GM20000 (cell line): ENCODE measurements at regions not wholly inside any gene's neighbourhood (a gene's known extent, or its start where the extent isn't known, plus 50 kb on each side); places are given as distances from the start of the nearest gene placed in this dataset.

Source experiments
- DNase-seq: peaks from one replicate; pipeline ENCODE4 v3.0.0; 2012; ENCODE audit warnings: low spot score
- TF ChIP-seq, protein P1 (sequence below): IDR thresholded peaks from 2 replicates; pipeline ENCODE4 v1.5.1; 2012; ENCODE audit warnings: mild to moderate bottlenecking, control low read depth; ENCODE audit errors: extremely low read depth, missing control alignments

DNA sequence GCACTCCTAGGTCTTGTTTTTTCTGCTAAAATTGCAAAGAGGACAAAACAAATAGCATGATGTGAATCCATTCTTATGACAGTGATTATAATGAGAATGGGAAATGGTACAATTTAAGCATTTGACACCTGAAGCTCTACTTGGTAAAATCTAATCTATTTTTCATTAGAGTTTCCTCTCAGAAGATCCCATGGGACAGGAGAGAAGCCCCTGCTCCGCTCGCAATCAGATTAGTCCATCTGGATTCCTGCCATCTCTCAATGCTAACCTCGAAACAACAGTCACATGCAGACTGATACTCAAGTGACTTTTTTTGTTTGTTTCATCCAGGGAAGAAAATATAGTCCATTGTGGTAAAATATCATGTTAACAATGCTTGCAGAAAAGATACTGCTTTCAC is 107.4 kb upstream of the TOM1L1 start:
- DNase-seq, result no peak
- TF ChIP-seq, protein P1, sequence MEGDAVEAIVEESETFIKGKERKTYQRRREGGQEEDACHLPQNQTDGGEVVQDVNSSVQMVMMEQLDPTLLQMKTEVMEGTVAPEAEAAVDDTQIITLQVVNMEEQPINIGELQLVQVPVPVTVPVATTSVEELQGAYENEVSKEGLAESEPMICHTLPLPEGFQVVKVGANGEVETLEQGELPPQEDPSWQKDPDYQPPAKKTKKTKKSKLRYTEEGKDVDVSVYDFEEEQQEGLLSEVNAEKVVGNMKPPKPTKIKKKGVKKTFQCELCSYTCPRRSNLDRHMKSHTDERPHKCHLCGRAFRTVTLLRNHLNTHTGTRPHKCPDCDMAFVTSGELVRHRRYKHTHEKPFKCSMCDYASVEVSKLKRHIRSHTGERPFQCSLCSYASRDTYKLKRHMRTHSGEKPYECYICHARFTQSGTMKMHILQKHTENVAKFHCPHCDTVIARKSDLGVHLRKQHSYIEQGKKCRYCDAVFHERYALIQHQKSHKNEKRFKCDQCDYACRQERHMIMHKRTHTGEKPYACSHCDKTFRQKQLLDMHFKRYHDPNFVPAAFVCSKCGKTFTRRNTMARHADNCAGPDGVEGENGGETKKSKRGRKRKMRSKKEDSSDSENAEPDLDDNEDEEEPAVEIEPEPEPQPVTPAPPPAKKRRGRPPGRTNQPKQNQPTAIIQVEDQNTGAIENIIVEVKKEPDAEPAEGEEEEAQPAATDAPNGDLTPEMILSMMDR, result no peak

DNA sequence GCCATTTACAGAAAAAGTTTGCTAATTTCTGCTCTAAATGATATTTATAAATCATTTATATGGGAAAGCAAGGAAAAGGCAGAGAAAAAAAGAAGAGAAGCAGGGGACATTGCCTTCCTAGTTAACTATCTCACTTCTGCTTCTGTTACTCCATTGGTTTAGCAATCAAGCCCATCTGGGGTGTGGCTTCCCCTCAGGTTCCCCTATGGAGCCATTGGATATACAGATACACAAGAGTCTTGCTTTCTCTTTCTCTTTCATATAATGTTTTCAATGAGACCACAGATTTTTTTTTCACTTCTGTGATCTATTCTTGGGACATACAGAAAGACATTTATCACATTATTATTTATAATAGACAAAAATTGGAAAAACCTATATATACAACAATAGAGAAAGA is 105.6 kb upstream of the TOM1L1 start:
- TF ChIP-seq, protein P1, result no peak
- DNase-seq, result no peak

- TF ChIP-seq, protein P1, result no peak
- no peak for DNase-seq
Observed at GRCh38 chr17:54807331-54807730, 93.3 kb upstream of the TOM1L1 start.

DNA sequence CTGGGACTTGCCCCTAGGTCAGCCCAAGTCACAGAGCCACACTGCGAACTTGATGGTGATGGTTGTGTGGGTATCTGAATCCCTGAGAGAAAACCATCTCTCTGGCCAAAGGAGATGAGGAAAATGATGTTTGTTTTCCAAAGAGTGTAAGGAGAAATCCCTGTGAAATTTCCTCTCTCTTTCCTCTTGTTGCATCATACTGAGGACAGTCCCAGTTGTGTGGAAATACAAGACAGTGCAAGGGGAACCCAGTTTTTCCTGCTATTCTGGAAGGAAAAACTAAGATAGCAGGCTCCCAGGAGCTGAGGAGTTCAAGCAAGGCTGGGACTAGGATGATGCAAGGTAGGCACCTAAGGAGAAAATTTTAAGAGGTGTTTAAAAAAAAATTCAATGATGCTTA is 86.8 kb upstream of the TOM1L1 start:
- no peak for DNase-seq
- TF ChIP-seq, protein P1, result no peak

DNA sequence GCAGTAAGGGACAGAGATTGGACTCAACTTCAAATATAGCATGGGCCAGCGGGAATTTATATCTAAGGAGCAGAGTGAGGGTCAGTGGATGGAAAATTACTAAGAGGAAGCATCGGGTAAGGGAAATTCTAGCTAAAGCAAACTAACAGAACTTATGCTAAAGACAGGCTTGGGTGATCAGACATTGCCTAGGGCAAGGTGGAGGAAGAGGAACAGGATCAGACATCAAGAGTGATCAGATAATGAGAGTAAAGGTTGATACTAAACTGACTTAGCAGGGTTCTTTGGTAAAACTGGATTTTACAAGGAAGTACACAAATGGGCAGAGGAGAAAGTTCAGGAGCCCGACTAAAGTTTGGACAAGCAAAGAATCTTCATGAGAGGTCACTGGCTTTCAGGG is 86.3 kb upstream of the TOM1L1 start:
- TF ChIP-seq, protein P1, result no peak
- no peak for DNase-seq

GRCh38 chr17:54834086-54834485 is 66.6 kb upstream of the TOM1L1 start:
- TF ChIP-seq, protein P1, result no peak
- DNase-seq, result no peak

DNA sequence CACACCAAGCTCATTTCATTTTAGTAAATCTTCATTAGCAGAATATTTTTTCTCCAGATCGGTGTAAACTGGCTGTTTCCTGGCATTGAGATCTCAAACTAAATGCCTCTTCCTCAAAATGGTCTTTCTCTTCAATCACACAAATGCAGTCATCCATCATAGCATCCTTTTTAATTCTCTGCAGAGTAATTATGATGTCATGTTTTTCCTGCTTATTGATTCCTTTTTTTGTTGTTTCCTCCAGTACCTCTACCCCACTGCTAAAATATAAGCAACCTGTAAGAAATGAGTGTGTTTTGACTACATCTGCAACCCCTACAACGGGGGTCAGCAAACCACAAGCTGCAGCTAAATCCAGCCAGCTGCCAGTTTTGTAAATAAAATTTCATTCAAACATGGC is 65.6 kb upstream of the TOM1L1 start:
- DNase-seq, result no peak
- TF ChIP-seq, protein P1, result no peak
